GM23248 (cell line): ENCODE measurements at regions not wholly inside any gene's neighbourhood (a gene's known extent, or its start where the extent isn't known, plus 50 kb on each side); places are given as distances from the start of the nearest gene placed in this dataset.

Source experiments
- EZH2 ChIP-seq: fragments of 200-600 bp; sonication (generic); IDR thresholded peaks from 2 replicates; pipeline ENCODE4 v1.6.1; 2018; ENCODE audit warnings: antibody characterized with exemption, mild to moderate bottlenecking; ENCODE audit not compliant: insufficient read depth, poor library complexity, severe bottlenecking
- EZH2phosphoT487 ChIP-seq: fragments of 200-600 bp; sonication (generic); IDR thresholded peaks from 2 replicates; pipeline ENCODE4 v1.6.1; 2018; ENCODE audit warnings: antibody characterized with exemption, moderate library complexity, mild to moderate bottlenecking, low read depth; ENCODE audit not compliant: insufficient read depth

DNA sequence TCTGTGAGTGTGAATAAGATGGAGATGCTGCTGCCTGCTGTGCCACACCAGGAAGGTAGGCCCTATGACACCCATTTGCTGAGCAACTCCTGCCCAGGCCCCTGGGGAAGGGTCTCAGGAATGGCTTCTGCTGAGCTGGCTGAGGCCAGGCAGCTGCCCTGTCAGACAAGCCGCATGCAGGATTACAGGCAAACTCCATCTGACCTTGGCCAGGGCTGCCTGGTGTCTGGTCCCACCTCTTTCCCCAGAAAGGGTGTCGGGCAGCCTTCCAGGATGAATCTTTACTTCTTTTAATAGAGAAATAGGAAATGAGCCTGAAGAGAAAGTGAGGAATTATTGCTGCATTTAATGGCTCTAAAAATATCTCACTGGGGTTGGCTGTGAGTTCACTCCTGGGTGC is 182.5 kb downstream of the IRX5 start:
- no peak for TF ChIP-seq EZH2phosphoT487
- TF ChIP-seq EZH2 = no peak
